ENCODE measurements at regions not wholly inside any gene's neighbourhood (a gene's known extent, or its start where the extent isn't known, plus 50 kb on each side); places are given as distances from the start of the nearest gene placed in this dataset.
"Not testable (repeated sequence)": the region's sequence is repeated elsewhere in the genome, so short reads cannot be mapped to it uniquely, and the experiment has no call there.

GRCh38 chr22:48486134-48486532 is 1341.5 kb downstream of the BRD1 start:
- DNase-seq: no peak

GRCh38 chr22:48485149-48486133 is 1342.2 kb downstream of the BRD1 start:
- DNase-seq: no peak

GRCh38 chr22:48483764-48484528 is 1343.7 kb downstream of the BRD1 start:
- DNase-seq: no peak

- no peak for DNase-seq
Observed at GRCh38 chr22:48482771-48483170, 1344.9 kb downstream of the BRD1 start.

GRCh38 chr22:48482198-48482597 is 1345.5 kb downstream of the BRD1 start:
- DNase-seq: not testable (repeated sequence)

GRCh38 chr22:48481748-48482147 is 1345.9 kb downstream of the BRD1 start:
- DNase-seq: no peak

GRCh38 chr22:48478529-48479265 is 1349.0 kb downstream of the BRD1 start:
- DNase-seq: no peak

- no peak for DNase-seq
Observed at GRCh38 chr22:48478124-48478523, 1349.5 kb downstream of the BRD1 start.

GRCh38 chr22:48477031-48477721 is 1350.5 kb downstream of the BRD1 start:
- no peak for DNase-seq

- DNase-seq: no peak
Observed at GRCh38 chr22:48476577-48476976, 1351.1 kb downstream of the BRD1 start.

- no peak for DNase-seq
Observed at GRCh38 chr22:48475661-48476345, 1351.9 kb downstream of the BRD1 start.

GRCh38 chr22:48474881-48475280 is 1352.8 kb downstream of the BRD1 start:
- no peak for DNase-seq

GRCh38 chr22:48473202-48473601 is 1354.5 kb downstream of the BRD1 start:
- DNase-seq: no peak

- DNase-seq: no peak
Observed at GRCh38 chr22:48464246-48464645, 1363.4 kb downstream of the BRD1 start.

- DNase-seq: no peak
Observed at GRCh38 chr22:48459859-48460823, 1367.5 kb downstream of the BRD1 start.

- DNase-seq: no peak
Observed at GRCh38 chr22:48459259-48459658, 1368.4 kb downstream of the BRD1 start.

GRCh38 chr22:48456449-48456848 is 1371.2 kb downstream of the BRD1 start:
- no peak for DNase-seq

- DNase-seq: no peak
Observed at GRCh38 chr22:48453751-48454485, 1373.8 kb downstream of the BRD1 start.

GRCh38 chr22:48453171-48453570 is 1374.5 kb downstream of the BRD1 start:
- no peak for DNase-seq

- no peak for DNase-seq
Observed at GRCh38 chr22:48452766-48453165, 1374.9 kb downstream of the BRD1 start.
